ENCODE measurements at regions not wholly inside any gene's neighbourhood (a gene's known extent, or its start where the extent isn't known, plus 50 kb on each side); places are given as distances from the start of the nearest gene placed in this dataset.
A peak's percentile ranks its signal among the peaks of the same experiment; 100 is the strongest.

DNA sequence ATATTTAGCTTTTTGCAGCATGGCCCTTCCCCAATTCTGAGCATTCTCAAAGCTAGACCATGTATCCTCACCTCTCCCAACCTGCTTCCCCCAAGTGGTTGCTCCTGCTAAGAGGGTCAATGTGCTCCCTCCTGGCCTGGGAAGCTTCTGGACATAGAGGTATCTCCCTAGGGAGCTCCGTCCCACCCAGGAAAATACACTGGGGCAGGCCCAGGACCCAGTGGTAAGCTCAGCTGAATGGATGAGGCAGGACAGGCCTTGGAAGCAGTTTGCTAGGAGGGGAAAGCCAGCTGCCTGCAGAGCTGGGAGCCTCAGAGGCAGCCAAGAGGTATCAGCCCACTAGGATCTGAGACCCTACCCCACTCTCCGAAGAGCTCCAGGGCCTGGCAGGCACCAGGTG is 1721.6 kb downstream of the TP53TG3F start:
- Histone ChIP-seq H3K9me3 (ENCODE audit: control insufficient read depth in 2 of 3, low read length in 3 of 3) (peaks cover 0 to 25% (median 0%) of the 10 kb centered on the region in 3 experiments), H3K36me3 (ENCODE audit: control insufficient read depth in 2 of 3, insufficient read depth in 3 of 3, low read length in 3 of 3) (no peaks in the 10 kb centered on the region), H3K27me3 (ENCODE audit: control insufficient read depth in 2 of 2, insufficient read depth in 2 of 2, low read length in 2 of 2) (no peaks in the 10 kb centered on the region), H3K4me1 (ENCODE audit: control insufficient read depth in 2 of 2, insufficient read depth in 2 of 2, low read length in 2 of 2) (no peaks in the 10 kb centered on the region), H3K4me3 (ENCODE audit: low read length) (no peak overlapping the region), H3K27ac (ENCODE audit: low read depth, low read length) (no peak overlapping the region)
- ChIA-PET POLR2A (no interaction called here), CTCF (no interaction called here)
- Mint-ChIP-seq H3K36me3 (peaks cover 0 to 9% (median 0%) of the 10 kb centered on the region in 5 donors), H3K9me3 (peaks cover 11 to 45% (median 25%) of the 10 kb centered on the region in 11 donors), H3K27ac (no peak overlapping the region), H3K27me3 (no peaks in the 10 kb centered on the region), H3K4me1 (peaks cover 0 to 1% (median 0%) of the 10 kb centered on the region in 7 donors), H3K4me3 (no peak overlapping the region)
- no peak for ATAC-seq
- intact Hi-C loops (cut with micrococcal nuclease), result no loop called here
- DNase-seq, result no peak

- H3K9me3 Mint-ChIP-seq, result peaks cover 11 to 48% (median 27%) of the 10 kb centered on the region in 11 donors
- H3K36me3 ChIP-seq (ENCODE audit: control insufficient read depth in 2 of 3, insufficient read depth in 3 of 3, low read length in 3 of 3), result no peaks in the 10 kb centered on the region
- no peaks in the 10 kb centered on the region for H3K27me3 ChIP-seq (ENCODE audit: control insufficient read depth in 2 of 2, insufficient read depth in 2 of 2, low read length in 2 of 2)
- H3K9me3 ChIP-seq (ENCODE audit: control insufficient read depth in 2 of 3, low read length in 3 of 3), result peaks cover 0 to 27% (median 0%) of the 10 kb centered on the region in 3 experiments
- H3K36me3 Mint-ChIP-seq, result peaks cover 0 to 9% (median 0%) of the 10 kb centered on the region in 5 donors
- ChIA-PET POLR2A (no interaction called here), CTCF (no interaction called here)
- no peak for DNase-seq
- H3K4me1 Mint-ChIP-seq, result peaks cover 0 to 1% (median 0%) of the 10 kb centered on the region in 7 donors
- intact Hi-C loops (cut with micrococcal nuclease), result no loop called here
- no peak overlapping the region for H3K27ac Mint-ChIP-seq
- no peaks in the 10 kb centered on the region for H3K4me1 ChIP-seq (ENCODE audit: control insufficient read depth in 2 of 2, insufficient read depth in 2 of 2, low read length in 2 of 2)
- no peak overlapping the region for H3K27ac ChIP-seq (ENCODE audit: low read depth, low read length)
- H3K4me3 ChIP-seq (ENCODE audit: low read length), result no peak overlapping the region
- no peak for ATAC-seq
- no peak overlapping the region for H3K4me3 Mint-ChIP-seq
- H3K27me3 Mint-ChIP-seq, result no peaks in the 10 kb centered on the region
Measured at GRCh38 chr16:35181422-35182030, 1722.1 kb downstream of the TP53TG3F start.

DNA sequence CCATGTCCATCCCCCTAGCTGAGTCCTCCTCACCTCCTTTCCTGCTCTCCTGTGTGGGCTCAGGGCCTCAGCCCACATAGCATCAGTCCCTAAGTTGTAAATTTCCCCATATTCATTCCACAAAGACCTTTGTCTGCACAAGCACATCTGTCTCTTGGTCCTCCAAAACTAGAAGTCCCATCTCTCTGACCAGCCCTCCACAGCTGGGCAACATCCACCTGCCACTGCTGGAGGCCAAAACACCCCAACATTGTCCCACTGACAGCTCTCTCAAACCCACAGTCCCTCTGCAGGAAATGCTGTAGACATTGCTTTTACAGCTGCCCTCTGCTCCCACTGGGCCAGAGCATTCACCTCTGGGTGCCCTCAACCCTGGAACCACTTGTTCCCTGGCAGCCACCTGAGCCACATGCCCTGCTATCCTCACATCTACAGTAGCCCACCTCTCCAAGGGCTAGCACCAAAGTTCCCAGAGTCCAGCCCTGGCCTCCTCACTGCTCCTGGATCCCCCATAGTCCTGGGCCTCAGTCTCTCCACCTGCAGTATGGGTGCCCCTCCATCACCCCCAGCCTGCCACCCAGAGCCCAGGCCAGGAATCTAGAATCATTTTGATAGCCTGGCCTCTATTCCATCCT is 1722.7 kb downstream of the TP53TG3F start:
- Mint-ChIP-seq H3K27ac (no peak overlapping the region), H3K9me3 (peaks cover 7 to 48% (median 26%) of the 10 kb centered on the region in 11 donors), H3K4me3 (peak overlapping the region in 1 of 10 donors; percentile 46), H3K4me1 (peaks cover 0 to 1% (median 0%) of the 10 kb centered on the region in 7 donors), H3K27me3 (no peaks in the 10 kb centered on the region), H3K36me3 (peaks cover 0 to 4% (median 0%) of the 10 kb centered on the region in 5 donors)
- peaks cover 0 to 29% (median 0%) of the 10 kb centered on the region in 3 experiments for H3K9me3 ChIP-seq (ENCODE audit: control insufficient read depth in 2 of 3, low read length in 3 of 3)
- no peaks in the 10 kb centered on the region for H3K27me3 ChIP-seq (ENCODE audit: control insufficient read depth in 2 of 2, insufficient read depth in 2 of 2, low read length in 2 of 2)
- ChIA-PET POLR2A (no interaction called here), CTCF (no interaction called here)
- intact Hi-C loops (cut with micrococcal nuclease), result no loop called here
- no peak overlapping the region for H3K4me3 ChIP-seq (ENCODE audit: low read length)
- ATAC-seq (no peak), DNase-seq (no peak)
- no peaks in the 10 kb centered on the region for H3K4me1 ChIP-seq (ENCODE audit: control insufficient read depth in 2 of 2, insufficient read depth in 2 of 2, low read length in 2 of 2)
- no peak overlapping the region for H3K27ac ChIP-seq (ENCODE audit: low read depth, low read length)
- no peaks in the 10 kb centered on the region for H3K36me3 ChIP-seq (ENCODE audit: control insufficient read depth in 2 of 3, insufficient read depth in 3 of 3, low read length in 3 of 3)

GRCh38 chr16:35182943-35183550 is 1723.6 kb downstream of the TP53TG3F start:
- H3K27ac Mint-ChIP-seq, result no peak overlapping the region
- CTCF ChIA-PET, result no interaction called here

DNA sequence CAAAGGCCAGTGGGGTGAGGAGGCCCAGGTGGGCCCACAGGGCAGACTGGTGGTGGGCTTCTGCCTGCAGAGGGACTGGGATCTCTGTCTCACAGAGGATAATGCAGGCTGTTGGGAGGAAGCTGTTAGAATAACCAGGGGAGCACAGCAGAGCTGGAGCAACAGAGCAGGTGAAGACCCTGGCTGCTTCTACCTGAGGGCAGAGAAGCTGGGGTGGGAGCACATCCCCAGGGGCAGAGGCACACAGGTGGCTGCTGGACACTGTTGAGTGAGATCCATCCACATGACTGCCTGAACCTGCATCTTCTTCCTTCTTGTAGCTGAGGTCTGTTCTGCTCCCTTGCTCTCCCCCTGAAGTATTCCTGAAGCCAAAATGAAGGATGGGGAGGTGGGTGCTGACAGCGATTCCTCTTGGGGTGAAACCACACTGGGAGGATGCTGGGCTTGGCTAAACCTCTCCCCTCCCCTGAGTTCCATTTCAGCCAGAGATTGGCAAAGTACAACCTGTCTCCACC is 1725.0 kb downstream of the TP53TG3F start:
- Mint-ChIP-seq H3K27ac (no peak overlapping the region), H3K4me1 (peaks cover 0 to 1% (median 0%) of the 10 kb centered on the region in 7 donors), H3K9me3 (peaks cover 0 to 39% (median 23%) of the 10 kb centered on the region in 11 donors), H3K27me3 (no peaks in the 10 kb centered on the region), H3K36me3 (peaks cover 0 to 3% (median 0%) of the 10 kb centered on the region in 5 donors), H3K4me3 (no peak overlapping the region)
- peaks cover 0 to 43% (median 0%) of the 10 kb centered on the region in 3 experiments for H3K9me3 ChIP-seq (ENCODE audit: control insufficient read depth in 2 of 3, low read length in 3 of 3)
- H3K27ac ChIP-seq (ENCODE audit: low read depth, low read length), result no peak overlapping the region
- no peaks in the 10 kb centered on the region for H3K36me3 ChIP-seq (ENCODE audit: control insufficient read depth in 2 of 3, insufficient read depth in 3 of 3, low read length in 3 of 3)
- H3K27me3 ChIP-seq (ENCODE audit: control insufficient read depth in 2 of 2, insufficient read depth in 2 of 2, low read length in 2 of 2), result no peaks in the 10 kb centered on the region
- no peak for ATAC-seq
- ChIA-PET CTCF (no interaction called here), POLR2A (no interaction called here)
- no peaks in the 10 kb centered on the region for H3K4me1 ChIP-seq (ENCODE audit: control insufficient read depth in 2 of 2, insufficient read depth in 2 of 2, low read length in 2 of 2)
- intact Hi-C loops (cut with micrococcal nuclease), result no loop called here
- H3K4me3 ChIP-seq (ENCODE audit: low read length), result no peak overlapping the region
- no peak for DNase-seq

More at GRCh38 chr16:35182943-35183550, 1723.6 kb downstream of the TP53TG3F start:
- Histone ChIP-seq H3K36me3 (ENCODE audit: control insufficient read depth in 2 of 3, insufficient read depth in 3 of 3, low read length in 3 of 3) (no peaks in the 10 kb centered on the region), H3K9me3 (ENCODE audit: control insufficient read depth in 2 of 3, low read length in 3 of 3) (peaks cover 0 to 35% (median 0%) of the 10 kb centered on the region in 3 experiments), H3K4me1 (ENCODE audit: control insufficient read depth in 2 of 2, insufficient read depth in 2 of 2, low read length in 2 of 2) (no peaks in the 10 kb centered on the region), H3K27me3 (ENCODE audit: control insufficient read depth in 2 of 2, insufficient read depth in 2 of 2, low read length in 2 of 2) (no peaks in the 10 kb centered on the region), H3K4me3 (ENCODE audit: low read length) (no peak overlapping the region), H3K27ac (ENCODE audit: low read depth, low read length) (no peak overlapping the region)
- DNase-seq, result no peak
- H3K36me3 Mint-ChIP-seq, result peaks cover 0 to 3% (median 0%) of the 10 kb centered on the region in 5 donors
- peaks cover 0 to 1% (median 0%) of the 10 kb centered on the region in 7 donors for H3K4me1 Mint-ChIP-seq
- intact Hi-C loops (cut with micrococcal nuclease), result no loop called here
- peaks cover 5 to 45% (median 21%) of the 10 kb centered on the region in 11 donors for H3K9me3 Mint-ChIP-seq
- peak; percentile 27 for ATAC-seq
- no peak overlapping the region for H3K4me3 Mint-ChIP-seq
- H3K27me3 Mint-ChIP-seq, result no peaks in the 10 kb centered on the region
- POLR2A ChIA-PET, result no interaction called here

DNA sequence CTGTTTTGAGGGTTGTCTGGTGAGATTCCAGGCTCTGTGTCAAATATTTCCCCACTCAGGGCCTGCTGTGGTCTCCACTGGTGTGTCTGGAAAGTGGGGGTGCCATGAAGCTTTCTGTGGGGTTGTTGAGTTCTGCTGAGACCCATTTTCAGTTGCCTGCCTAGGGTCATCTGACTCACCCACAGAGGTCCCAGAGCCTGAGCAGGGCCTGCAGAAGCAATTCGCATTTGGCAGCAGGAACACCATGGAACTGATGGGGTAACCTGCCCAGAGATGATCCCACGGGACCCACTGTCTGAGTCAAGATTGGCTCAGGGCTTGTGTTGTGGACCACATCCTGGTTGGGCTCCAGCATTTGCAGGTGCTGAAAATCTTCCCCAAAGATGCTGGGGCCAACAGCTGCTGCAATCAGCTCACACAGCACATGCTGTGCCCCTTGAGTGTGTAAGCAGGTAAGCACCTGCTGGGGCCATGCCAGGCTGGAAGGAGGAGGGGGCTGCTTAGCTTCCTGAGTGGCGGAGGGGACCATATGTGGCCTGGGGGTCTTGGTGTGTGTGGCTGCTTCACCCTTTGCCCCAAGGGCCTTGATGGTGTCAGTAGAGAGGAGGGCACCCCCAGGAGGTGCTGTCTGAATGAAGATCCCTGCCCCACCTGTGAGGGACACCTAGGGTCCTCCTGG is 1726.1 kb downstream of the TP53TG3F start:
- no peaks in the 10 kb centered on the region for H3K4me1 ChIP-seq (ENCODE audit: control insufficient read depth in 2 of 2, insufficient read depth in 2 of 2, low read length in 2 of 2)
- ATAC-seq (no peak), DNase-seq (no peak)
- intact Hi-C loops (cut with micrococcal nuclease), result no loop called here
- Mint-ChIP-seq H3K27me3 (no peaks in the 10 kb centered on the region), H3K4me1 (peaks cover 0 to 1% (median 0%) of the 10 kb centered on the region in 7 donors), H3K27ac (no peak overlapping the region), H3K36me3 (peaks cover 0 to 3% (median 0%) of the 10 kb centered on the region in 5 donors), H3K9me3 (peaks cover 5 to 45% (median 21%) of the 10 kb centered on the region in 11 donors), H3K4me3 (peak overlapping the region in 1 of 10 donors; percentile 51)
- peaks cover 0 to 49% (median 0%) of the 10 kb centered on the region in 3 experiments for H3K9me3 ChIP-seq (ENCODE audit: control insufficient read depth in 2 of 3, low read length in 3 of 3)
- ChIA-PET CTCF (no interaction called here), POLR2A (no interaction called here)
- H3K36me3 ChIP-seq (ENCODE audit: control insufficient read depth in 2 of 3, insufficient read depth in 3 of 3, low read length in 3 of 3), result no peaks in the 10 kb centered on the region
- H3K27ac ChIP-seq (ENCODE audit: low read depth, low read length), result no peak overlapping the region
- H3K4me3 ChIP-seq (ENCODE audit: low read length), result no peak overlapping the region
- H3K27me3 ChIP-seq (ENCODE audit: control insufficient read depth in 2 of 2, insufficient read depth in 2 of 2, low read length in 2 of 2), result no peaks in the 10 kb centered on the region

Measured in naive thymus-derived CD4-positive, alpha-beta T cell (primary cell).